GM23248 (cell line): ENCODE measurements at regions not wholly inside any gene's neighbourhood (a gene's known extent, or its start where the extent isn't known, plus 50 kb on each side); places are given as distances from the start of the nearest gene placed in this dataset.

Source experiments
- EZH2 ChIP-seq: fragments of 200-600 bp; sonication (generic); IDR thresholded peaks from 2 replicates; pipeline ENCODE4 v1.6.1; 2018; ENCODE audit warnings: antibody characterized with exemption, mild to moderate bottlenecking; ENCODE audit not compliant: insufficient read depth, poor library complexity, severe bottlenecking
- EZH2phosphoT487 ChIP-seq: fragments of 200-600 bp; sonication (generic); IDR thresholded peaks from 2 replicates; pipeline ENCODE4 v1.6.1; 2018; ENCODE audit warnings: antibody characterized with exemption, moderate library complexity, mild to moderate bottlenecking, low read depth; ENCODE audit not compliant: insufficient read depth

DNA sequence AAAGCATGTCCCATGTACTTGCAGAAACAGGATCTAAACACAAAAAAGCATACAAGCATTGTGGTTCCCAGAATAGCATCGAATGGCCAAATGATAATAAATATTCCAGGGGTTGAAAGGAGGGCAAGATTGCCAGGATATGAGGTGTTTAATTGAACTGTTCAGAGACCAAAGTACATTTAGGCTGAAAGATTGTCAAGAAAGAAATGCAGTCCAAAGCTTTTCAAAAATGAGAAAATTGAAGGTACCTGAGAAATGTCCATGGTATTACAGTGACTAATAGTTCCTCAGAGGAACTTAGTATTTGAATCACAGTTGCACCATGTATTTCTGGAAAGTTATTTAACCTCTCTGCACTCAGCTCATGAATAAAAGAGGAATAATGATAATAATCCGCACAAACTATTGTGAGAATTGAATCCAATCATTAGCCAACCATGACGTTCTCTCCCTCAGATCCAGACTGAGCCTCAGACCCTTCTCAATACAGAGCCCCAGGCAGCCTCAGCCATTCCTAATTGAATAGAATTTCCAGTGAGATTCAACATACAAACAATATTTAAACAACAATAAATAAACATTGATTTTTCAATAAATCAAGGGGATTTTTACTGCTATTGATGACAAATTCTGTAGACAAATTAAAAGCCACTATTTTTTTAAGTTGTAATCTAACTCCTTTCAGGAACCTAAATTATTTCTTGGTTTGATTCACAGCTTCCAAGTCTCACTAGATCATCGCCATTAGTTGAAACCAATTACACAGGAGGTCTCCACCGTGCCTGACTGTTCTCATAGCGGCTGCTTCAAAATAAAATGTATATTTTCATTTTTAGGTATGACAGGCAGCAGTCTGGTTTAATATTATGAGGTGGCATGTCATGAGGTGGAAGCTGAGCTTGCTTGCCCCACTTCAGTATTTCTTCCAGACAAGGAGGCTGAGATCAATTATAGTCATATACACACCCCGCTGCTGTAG, 144.3 kb upstream of the TENT5A start:
- TF ChIP-seq EZH2phosphoT487 (0 out of 2 replicates have a peak, but pooled peaks have one; percentile 41), EZH2 (no peak)
